ENCODE measurements at regions not wholly inside any gene's neighbourhood (a gene's known extent, or its start where the extent isn't known, plus 50 kb on each side); places are given as distances from the start of the nearest gene placed in this dataset.

DNA sequence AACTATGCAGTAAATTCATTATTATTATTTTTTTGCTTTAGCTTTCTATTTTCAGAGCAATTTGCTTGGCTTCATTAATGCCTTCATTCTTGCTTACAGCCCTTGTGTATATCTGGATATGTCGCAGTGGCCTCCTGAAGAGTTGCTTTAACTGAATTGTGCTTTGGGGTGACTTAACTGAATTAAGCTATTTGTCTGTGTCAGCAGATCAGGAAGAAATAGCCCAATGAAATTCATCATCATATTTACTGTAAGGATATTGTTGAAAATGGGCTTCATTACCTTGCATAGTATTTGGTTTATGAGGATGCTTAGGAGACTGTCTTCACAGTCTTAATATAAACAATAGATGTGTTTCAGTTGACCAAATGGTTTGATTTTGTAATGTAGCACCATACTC is 59.7 kb upstream of the PIP4K2A start:
- TF ChIP-seq RCOR1 (IDR thresholded peaks at IDR 0.05; ENCODE audit: low read length) (no peak), RFX5 (IDR thresholded peaks at IDR 0.05; ENCODE audit: low read length) (no peak), JUND (IDR thresholded peaks at IDR 0.05) (no peak), GABPA (IDR thresholded peaks at IDR 0.05; ENCODE audit: low read depth) (no peak), EZH2phosphoT487 (IDR thresholded peaks at IDR 0.05; ENCODE audit: borderline replicate concordance, low read depth) (no peak), TAF1 (IDR thresholded peaks at IDR 0.05; ENCODE audit: borderline replicate concordance, low read depth, low read length) (no peak), SIN3A (IDR thresholded peaks at IDR 0.05; ENCODE audit: borderline replicate concordance, low read depth, low read length) (no peak), EP300 (IDR thresholded peaks at IDR 0.05; ENCODE audit: borderline replicate concordance in 1 of 2, low read depth in 1 of 2, low read length in 1 of 2) (no peak), POLR2AphosphoS5 (IDR thresholded peaks at IDR 0.05; ENCODE audit: low read depth, low read length) (no peak)
- TF ChIP-seq, protein P1, sequence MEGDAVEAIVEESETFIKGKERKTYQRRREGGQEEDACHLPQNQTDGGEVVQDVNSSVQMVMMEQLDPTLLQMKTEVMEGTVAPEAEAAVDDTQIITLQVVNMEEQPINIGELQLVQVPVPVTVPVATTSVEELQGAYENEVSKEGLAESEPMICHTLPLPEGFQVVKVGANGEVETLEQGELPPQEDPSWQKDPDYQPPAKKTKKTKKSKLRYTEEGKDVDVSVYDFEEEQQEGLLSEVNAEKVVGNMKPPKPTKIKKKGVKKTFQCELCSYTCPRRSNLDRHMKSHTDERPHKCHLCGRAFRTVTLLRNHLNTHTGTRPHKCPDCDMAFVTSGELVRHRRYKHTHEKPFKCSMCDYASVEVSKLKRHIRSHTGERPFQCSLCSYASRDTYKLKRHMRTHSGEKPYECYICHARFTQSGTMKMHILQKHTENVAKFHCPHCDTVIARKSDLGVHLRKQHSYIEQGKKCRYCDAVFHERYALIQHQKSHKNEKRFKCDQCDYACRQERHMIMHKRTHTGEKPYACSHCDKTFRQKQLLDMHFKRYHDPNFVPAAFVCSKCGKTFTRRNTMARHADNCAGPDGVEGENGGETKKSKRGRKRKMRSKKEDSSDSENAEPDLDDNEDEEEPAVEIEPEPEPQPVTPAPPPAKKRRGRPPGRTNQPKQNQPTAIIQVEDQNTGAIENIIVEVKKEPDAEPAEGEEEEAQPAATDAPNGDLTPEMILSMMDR (IDR thresholded peaks at IDR 0.05) = no peak
- TF ChIP-seq, protein P2, sequence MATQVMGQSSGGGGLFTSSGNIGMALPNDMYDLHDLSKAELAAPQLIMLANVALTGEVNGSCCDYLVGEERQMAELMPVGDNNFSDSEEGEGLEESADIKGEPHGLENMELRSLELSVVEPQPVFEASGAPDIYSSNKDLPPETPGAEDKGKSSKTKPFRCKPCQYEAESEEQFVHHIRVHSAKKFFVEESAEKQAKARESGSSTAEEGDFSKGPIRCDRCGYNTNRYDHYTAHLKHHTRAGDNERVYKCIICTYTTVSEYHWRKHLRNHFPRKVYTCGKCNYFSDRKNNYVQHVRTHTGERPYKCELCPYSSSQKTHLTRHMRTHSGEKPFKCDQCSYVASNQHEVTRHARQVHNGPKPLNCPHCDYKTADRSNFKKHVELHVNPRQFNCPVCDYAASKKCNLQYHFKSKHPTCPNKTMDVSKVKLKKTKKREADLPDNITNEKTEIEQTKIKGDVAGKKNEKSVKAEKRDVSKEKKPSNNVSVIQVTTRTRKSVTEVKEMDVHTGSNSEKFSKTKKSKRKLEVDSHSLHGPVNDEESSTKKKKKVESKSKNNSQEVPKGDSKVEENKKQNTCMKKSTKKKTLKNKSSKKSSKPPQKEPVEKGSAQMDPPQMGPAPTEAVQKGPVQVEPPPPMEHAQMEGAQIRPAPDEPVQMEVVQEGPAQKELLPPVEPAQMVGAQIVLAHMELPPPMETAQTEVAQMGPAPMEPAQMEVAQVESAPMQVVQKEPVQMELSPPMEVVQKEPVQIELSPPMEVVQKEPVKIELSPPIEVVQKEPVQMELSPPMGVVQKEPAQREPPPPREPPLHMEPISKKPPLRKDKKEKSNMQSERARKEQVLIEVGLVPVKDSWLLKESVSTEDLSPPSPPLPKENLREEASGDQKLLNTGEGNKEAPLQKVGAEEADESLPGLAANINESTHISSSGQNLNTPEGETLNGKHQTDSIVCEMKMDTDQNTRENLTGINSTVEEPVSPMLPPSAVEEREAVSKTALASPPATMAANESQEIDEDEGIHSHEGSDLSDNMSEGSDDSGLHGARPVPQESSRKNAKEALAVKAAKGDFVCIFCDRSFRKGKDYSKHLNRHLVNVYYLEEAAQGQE (IDR thresholded peaks at IDR 0.05; ENCODE audit: low read depth, low read length) = no peak
- TF ChIP-seq, protein P3, sequence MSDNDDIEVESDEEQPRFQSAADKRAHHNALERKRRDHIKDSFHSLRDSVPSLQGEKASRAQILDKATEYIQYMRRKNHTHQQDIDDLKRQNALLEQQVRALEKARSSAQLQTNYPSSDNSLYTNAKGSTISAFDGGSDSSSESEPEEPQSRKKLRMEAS (IDR thresholded peaks at IDR 0.05; ENCODE audit: low read depth) = no peak

All from SK-N-SH (cell line).